ENCODE measurements at regions not wholly inside any gene's neighbourhood (a gene's known extent, or its start where the extent isn't known, plus 50 kb on each side); places are given as distances from the start of the nearest gene placed in this dataset.

DNA sequence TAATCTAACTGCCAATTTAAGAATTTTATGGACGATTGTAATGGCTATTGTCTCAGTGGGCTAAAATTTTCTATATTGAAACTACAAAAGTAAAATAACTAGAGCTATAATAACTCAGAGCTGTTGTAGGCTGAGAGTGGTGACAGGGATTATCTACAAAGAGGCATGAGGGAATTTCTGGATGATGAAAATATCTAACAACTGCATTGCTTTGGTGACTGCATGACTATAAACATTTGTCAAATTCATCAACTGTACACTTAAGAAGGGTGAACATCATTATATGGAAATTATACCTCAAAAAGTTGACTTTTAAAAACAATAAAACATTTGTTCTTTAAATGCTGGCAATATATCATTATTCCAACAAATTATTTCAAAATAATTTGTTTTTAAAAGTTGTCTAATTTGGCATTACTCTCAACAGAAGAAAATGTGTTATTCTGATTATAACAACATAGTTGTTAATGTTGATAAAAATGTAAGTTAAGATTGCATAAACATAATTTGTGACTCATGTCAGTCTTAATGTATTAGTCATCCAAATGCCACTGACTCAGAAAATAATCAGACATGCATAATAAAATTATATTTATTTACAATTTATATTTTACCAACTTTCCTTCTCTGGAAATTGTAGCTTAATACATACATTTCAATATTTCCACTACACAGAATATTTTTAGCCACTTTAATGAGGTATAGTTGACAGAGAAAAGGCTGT lies 865.1 kb upstream of the VRK2 start:
- Histone ChIP-seq H3K4me3 (ENCODE audit: low read depth, low read length) (no peak overlapping the region), H3K9me3 (ENCODE audit: control insufficient read depth, insufficient read depth, low read length) (no peaks in the 10 kb centered on the region), H3K36me3 (ENCODE audit: control insufficient read depth, insufficient read depth, low read length) (no peaks in the 10 kb centered on the region), H3K9ac (ENCODE audit: low read depth, low read length) (no peak overlapping the region), H3K27me3 (ENCODE audit: control insufficient read depth, insufficient read depth, low read length) (no peaks in the 10 kb centered on the region), H3K4me1 (ENCODE audit: control insufficient read depth, insufficient read depth, low read length) (peaks cover 4% of the 10 kb centered on the region)

DNA sequence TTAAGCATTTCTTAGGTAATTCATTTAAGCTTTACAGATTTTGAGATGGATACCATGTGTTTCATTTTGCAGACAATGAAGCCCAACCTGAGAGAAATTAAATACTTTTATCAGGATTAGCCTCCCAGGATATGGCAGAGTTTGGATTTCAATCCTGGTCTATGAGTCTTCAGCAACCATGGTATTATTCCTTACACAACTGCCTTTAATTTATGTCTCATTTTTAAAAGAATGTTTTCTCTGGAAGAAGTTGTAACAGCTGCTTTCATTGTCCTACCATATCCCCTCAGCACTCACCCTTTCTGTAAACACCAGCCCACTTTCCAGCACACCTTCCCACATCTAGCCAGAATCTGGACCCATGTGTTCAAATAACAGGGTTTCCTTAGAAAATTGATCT lies 863.7 kb upstream of the VRK2 start:
- H3K9ac ChIP-seq (ENCODE audit: low read depth, low read length), result no peak overlapping the region
- peaks cover 4% of the 10 kb centered on the region for H3K4me1 ChIP-seq (ENCODE audit: control insufficient read depth, insufficient read depth, low read length)
- H3K36me3 ChIP-seq (ENCODE audit: control insufficient read depth, insufficient read depth, low read length), result no peaks in the 10 kb centered on the region
- no peaks in the 10 kb centered on the region for H3K27me3 ChIP-seq (ENCODE audit: control insufficient read depth, insufficient read depth, low read length)
- no peaks in the 10 kb centered on the region for H3K9me3 ChIP-seq (ENCODE audit: control insufficient read depth, insufficient read depth, low read length)
- no peak overlapping the region for H3K4me3 ChIP-seq (ENCODE audit: low read depth, low read length)

GRCh38 chr2:57185568-57185967 lies 861.0 kb upstream of the VRK2 start:
- H3K4me3 ChIP-seq (ENCODE audit: low read depth, low read length), result no peak overlapping the region
- H3K9me3 ChIP-seq (ENCODE audit: control insufficient read depth, insufficient read depth, low read length), result no peaks in the 10 kb centered on the region
- H3K4me1 ChIP-seq (ENCODE audit: control insufficient read depth, insufficient read depth, low read length), result peaks cover 4% of the 10 kb centered on the region

DNA sequence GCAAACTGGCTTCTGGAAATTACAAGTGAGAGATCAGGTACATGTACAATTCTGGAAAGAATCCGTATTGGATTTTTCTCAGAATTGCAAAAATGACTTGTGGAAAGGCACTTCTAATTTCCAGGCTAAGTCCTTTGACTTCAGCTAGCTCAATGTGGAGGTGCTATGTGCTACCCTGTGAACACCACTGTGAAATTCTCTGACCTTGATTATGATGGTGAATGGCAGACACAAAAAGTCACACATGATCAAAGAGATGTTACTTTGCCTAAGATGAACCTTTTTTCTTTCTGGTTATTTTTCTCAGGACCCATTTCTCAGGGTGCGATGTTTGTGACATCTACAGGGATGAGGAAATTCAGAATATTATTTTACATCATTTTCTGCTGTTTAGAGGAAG lies 856.6 kb upstream of the VRK2 start:
- no peaks in the 10 kb centered on the region for H3K27me3 ChIP-seq (ENCODE audit: control insufficient read depth, insufficient read depth, low read length)
- no peaks in the 10 kb centered on the region for H3K36me3 ChIP-seq (ENCODE audit: control insufficient read depth, insufficient read depth, low read length)
- peaks cover 3% of the 10 kb centered on the region for H3K4me1 ChIP-seq (ENCODE audit: control insufficient read depth, insufficient read depth, low read length)
- H3K4me3 ChIP-seq (ENCODE audit: low read depth, low read length), result no peak overlapping the region
- no peaks in the 10 kb centered on the region for H3K9me3 ChIP-seq (ENCODE audit: control insufficient read depth, insufficient read depth, low read length)
- H3K9ac ChIP-seq (ENCODE audit: low read depth, low read length), result no peak overlapping the region

More at GRCh38 chr2:57185568-57185967, 861.0 kb upstream of the VRK2 start:
- H3K36me3 ChIP-seq (ENCODE audit: control insufficient read depth, insufficient read depth, low read length), result no peaks in the 10 kb centered on the region
- H3K27me3 ChIP-seq (ENCODE audit: control insufficient read depth, insufficient read depth, low read length), result no peaks in the 10 kb centered on the region
- H3K9ac ChIP-seq (ENCODE audit: low read depth, low read length), result no peak overlapping the region

- Histone ChIP-seq H3K36me3 (ENCODE audit: control insufficient read depth, insufficient read depth, low read length) (no peaks in the 10 kb centered on the region), H3K27me3 (ENCODE audit: control insufficient read depth, insufficient read depth, low read length) (no peaks in the 10 kb centered on the region), H3K9me3 (ENCODE audit: control insufficient read depth, insufficient read depth, low read length) (no peaks in the 10 kb centered on the region), H3K9ac (ENCODE audit: low read depth, low read length) (no peak overlapping the region), H3K4me1 (ENCODE audit: control insufficient read depth, insufficient read depth, low read length) (no peaks in the 10 kb centered on the region), H3K4me3 (ENCODE audit: low read depth, low read length) (no peak overlapping the region)
These were observed 846.9 kb upstream of the VRK2 start for GRCh38 chr2:57199663-57200062.

DNA sequence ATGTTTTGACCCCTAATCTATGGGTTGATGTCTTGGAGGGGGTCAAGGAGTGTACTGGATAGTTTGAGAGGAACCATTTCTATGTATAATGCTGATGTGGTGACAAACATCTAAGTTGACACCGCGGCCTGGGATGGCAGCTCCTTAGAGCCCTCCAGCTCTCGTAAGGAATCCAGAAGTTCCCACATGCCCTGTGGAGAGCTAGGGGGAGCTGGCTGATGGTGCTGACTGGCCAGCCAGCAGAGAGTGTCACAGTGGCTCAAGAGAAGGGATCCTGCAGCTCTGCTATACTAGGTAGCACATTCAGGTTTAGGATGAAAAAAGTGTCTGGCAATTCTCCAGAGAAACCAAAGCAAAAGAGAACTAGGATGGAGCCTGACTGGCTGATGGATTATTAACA lies 842.2 kb upstream of the VRK2 start:
- Histone ChIP-seq H3K36me3 (ENCODE audit: control insufficient read depth, insufficient read depth, low read length) (no peaks in the 10 kb centered on the region), H3K4me3 (ENCODE audit: low read depth, low read length) (no peak overlapping the region), H3K9ac (ENCODE audit: low read depth, low read length) (no peak overlapping the region), H3K27me3 (ENCODE audit: control insufficient read depth, insufficient read depth, low read length) (no peaks in the 10 kb centered on the region), H3K4me1 (ENCODE audit: control insufficient read depth, insufficient read depth, low read length) (no peaks in the 10 kb centered on the region), H3K9me3 (ENCODE audit: control insufficient read depth, insufficient read depth, low read length) (no peaks in the 10 kb centered on the region)

DNA sequence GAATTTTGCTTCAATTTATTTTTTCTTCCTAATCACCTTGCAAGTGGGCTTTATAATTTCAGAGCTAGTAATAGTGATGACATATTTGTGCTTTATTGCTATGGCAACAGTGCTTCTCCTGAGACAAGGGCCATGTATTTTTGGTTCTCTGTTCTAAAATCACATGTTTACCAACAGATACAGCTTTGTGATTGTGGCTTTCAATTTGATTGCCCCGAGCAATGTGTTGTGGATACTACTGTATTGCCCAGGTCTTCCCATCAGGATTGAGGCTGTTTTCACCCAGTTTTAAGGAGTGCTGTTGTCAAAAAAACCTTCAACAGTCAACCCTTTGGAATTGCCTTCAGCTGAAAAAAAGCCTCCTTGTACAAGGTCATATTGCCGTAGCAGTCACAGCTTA lies 841.4 kb upstream of the VRK2 start:
- H3K36me3 ChIP-seq (ENCODE audit: control insufficient read depth, insufficient read depth, low read length), result no peaks in the 10 kb centered on the region
- H3K4me3 ChIP-seq (ENCODE audit: low read depth, low read length), result no peak overlapping the region
- no peak overlapping the region for H3K9ac ChIP-seq (ENCODE audit: low read depth, low read length)
- no peaks in the 10 kb centered on the region for H3K9me3 ChIP-seq (ENCODE audit: control insufficient read depth, insufficient read depth, low read length)
- no peaks in the 10 kb centered on the region for H3K4me1 ChIP-seq (ENCODE audit: control insufficient read depth, insufficient read depth, low read length)
- no peaks in the 10 kb centered on the region for H3K27me3 ChIP-seq (ENCODE audit: control insufficient read depth, insufficient read depth, low read length)

DNA sequence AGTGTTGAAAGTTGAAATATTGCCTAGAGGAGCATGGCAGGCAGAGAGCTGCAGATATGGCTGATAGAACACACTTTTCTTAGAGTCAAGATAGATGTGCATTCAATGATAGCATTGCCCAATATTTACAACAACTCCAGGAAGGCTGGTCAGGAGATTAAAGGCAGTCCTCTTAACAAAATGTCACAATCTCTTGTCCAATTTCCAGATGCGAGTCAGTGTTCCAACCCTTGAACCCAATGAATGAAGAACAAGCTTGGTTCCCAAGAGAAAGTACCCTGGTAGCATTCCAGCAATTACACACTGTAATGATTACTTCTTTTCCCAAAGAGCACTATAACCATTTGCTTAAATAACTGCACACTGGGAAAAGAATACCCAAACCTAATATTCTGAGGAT lies 839.4 kb upstream of the VRK2 start:
- no peak overlapping the region for H3K4me3 ChIP-seq (ENCODE audit: low read depth, low read length)
- no peaks in the 10 kb centered on the region for H3K4me1 ChIP-seq (ENCODE audit: control insufficient read depth, insufficient read depth, low read length)
- H3K27me3 ChIP-seq (ENCODE audit: control insufficient read depth, insufficient read depth, low read length), result no peaks in the 10 kb centered on the region
- H3K9ac ChIP-seq (ENCODE audit: low read depth, low read length), result no peak overlapping the region
- H3K9me3 ChIP-seq (ENCODE audit: control insufficient read depth, insufficient read depth, low read length), result no peaks in the 10 kb centered on the region
- H3K36me3 ChIP-seq (ENCODE audit: control insufficient read depth, insufficient read depth, low read length), result no peaks in the 10 kb centered on the region

- no peaks in the 10 kb centered on the region for H3K36me3 ChIP-seq (ENCODE audit: control insufficient read depth, insufficient read depth, low read length)
- no peaks in the 10 kb centered on the region for H3K4me1 ChIP-seq (ENCODE audit: control insufficient read depth, insufficient read depth, low read length)
These were observed 836.8 kb upstream of the VRK2 start for GRCh38 chr2:57209799-57210198.

GRCh38 chr2:57210855-57211254 lies 835.8 kb upstream of the VRK2 start:
- Histone ChIP-seq H3K9ac (ENCODE audit: low read depth, low read length) (no peak overlapping the region), H3K36me3 (ENCODE audit: control insufficient read depth, insufficient read depth, low read length) (no peaks in the 10 kb centered on the region), H3K27me3 (ENCODE audit: control insufficient read depth, insufficient read depth, low read length) (no peaks in the 10 kb centered on the region), H3K4me3 (ENCODE audit: low read depth, low read length) (no peak overlapping the region), H3K9me3 (ENCODE audit: control insufficient read depth, insufficient read depth, low read length) (no peaks in the 10 kb centered on the region), H3K4me1 (ENCODE audit: control insufficient read depth, insufficient read depth, low read length) (no peaks in the 10 kb centered on the region)

More at GRCh38 chr2:57209799-57210198, 836.8 kb upstream of the VRK2 start:
- no peaks in the 10 kb centered on the region for H3K27me3 ChIP-seq (ENCODE audit: control insufficient read depth, insufficient read depth, low read length)
- H3K9me3 ChIP-seq (ENCODE audit: control insufficient read depth, insufficient read depth, low read length), result no peaks in the 10 kb centered on the region
- no peak overlapping the region for H3K9ac ChIP-seq (ENCODE audit: low read depth, low read length)
- H3K4me3 ChIP-seq (ENCODE audit: low read depth, low read length), result no peak overlapping the region

- Histone ChIP-seq H3K4me3 (ENCODE audit: low read depth, low read length) (no peak overlapping the region), H3K9ac (ENCODE audit: low read depth, low read length) (no peak overlapping the region), H3K27me3 (ENCODE audit: control insufficient read depth, insufficient read depth, low read length) (no peaks in the 10 kb centered on the region), H3K4me1 (ENCODE audit: control insufficient read depth, insufficient read depth, low read length) (no peaks in the 10 kb centered on the region), H3K36me3 (ENCODE audit: control insufficient read depth, insufficient read depth, low read length) (no peaks in the 10 kb centered on the region), H3K9me3 (ENCODE audit: control insufficient read depth, insufficient read depth, low read length) (no peaks in the 10 kb centered on the region)
These were observed 829.6 kb upstream of the VRK2 start for GRCh38 chr2:57217013-57217412.

DNA sequence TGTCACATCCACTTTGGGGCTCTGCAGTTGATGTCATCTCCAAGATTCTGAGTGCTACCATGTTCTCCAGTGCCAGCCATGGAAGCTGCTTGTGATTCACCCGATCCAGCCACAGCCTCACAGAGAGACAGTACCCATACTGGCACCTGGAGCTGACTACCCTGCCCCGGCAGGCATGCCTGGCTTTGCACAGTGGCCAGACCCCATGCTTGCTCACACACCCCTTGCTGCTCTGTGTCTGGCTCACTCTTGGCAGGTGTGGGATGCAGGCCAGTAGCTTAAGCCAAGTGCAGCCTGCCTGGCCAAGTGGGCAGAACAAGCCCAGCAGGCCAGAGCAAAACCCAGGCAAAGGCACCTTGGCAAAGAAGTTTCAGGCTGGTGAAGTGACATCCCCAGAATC lies 828.4 kb upstream of the VRK2 start:
- Histone ChIP-seq H3K4me3 (ENCODE audit: low read depth, low read length) (no peak overlapping the region), H3K4me1 (ENCODE audit: control insufficient read depth, insufficient read depth, low read length) (no peaks in the 10 kb centered on the region), H3K27me3 (ENCODE audit: control insufficient read depth, insufficient read depth, low read length) (no peaks in the 10 kb centered on the region), H3K9ac (ENCODE audit: low read depth, low read length) (no peak overlapping the region), H3K36me3 (ENCODE audit: control insufficient read depth, insufficient read depth, low read length) (no peaks in the 10 kb centered on the region), H3K9me3 (ENCODE audit: control insufficient read depth, insufficient read depth, low read length) (no peaks in the 10 kb centered on the region)
